CD4-positive, CD25-positive, alpha-beta regulatory T cell (primary cell): ENCODE measurements at regions not wholly inside any gene's neighbourhood (a gene's known extent, or its start where the extent isn't known, plus 50 kb on each side); places are given as distances from the start of the nearest gene placed in this dataset.

Experiments
- ATAC-seq, 2 donors: fragments of 150-1000 bp; cut with Tn5 transposase; one replicate each; pipeline ENCODE4 v1.10.0; 2021; ENCODE audit warnings: low read depth in 2 of 2, moderate number of reproducible peaks in 2 of 2, moderate library complexity in 1 of 2
- DNase-seq, 3 donors: peaks; one replicate each; pipeline versions ENCODE4 v3.0.0 to v3.0.0-alpha.2; 2012 to 2022; ENCODE audit warnings: mixed read lengths in 1 of 3
- H3K27ac ChIP-seq: one replicate; pipeline ENCODE4 v1.7.0; 2013; ENCODE audit warnings: mild to moderate bottlenecking, low read length; ENCODE audit not compliant: insufficient read depth, poor library complexity, severe bottlenecking
- H3K27me3 ChIP-seq: one replicate; pipeline ENCODE4 v1.7.0; 2013; ENCODE audit warnings: low read length; ENCODE audit not compliant: control insufficient read depth, insufficient read depth
- H3K36me3 ChIP-seq: one replicate; pipeline ENCODE4 v1.7.0; 2013; ENCODE audit warnings: mild to moderate bottlenecking, low read length, moderate library complexity; ENCODE audit not compliant: control insufficient read depth, insufficient read depth
- H3K4me1 ChIP-seq: 2 replicates; pipeline ENCODE4 v1.7.0; 2013; ENCODE audit warnings: mild to moderate bottlenecking, low read length; ENCODE audit not compliant: insufficient read depth, control insufficient read depth, poor library complexity, severe bottlenecking
- H3K4me3 ChIP-seq: one replicate; pipeline ENCODE4 v1.7.0; 2013; ENCODE audit warnings: low read depth, mild to moderate bottlenecking, low read length, moderate library complexity
- H3K9me3 ChIP-seq, 2 experiments: 1 replicate in 1 of 2; 2 replicates in 1 of 2; pipeline ENCODE4 v1.7.0; 2013; ENCODE audit warnings: low read length in 2 of 2, mild to moderate bottlenecking in 1 of 2, moderate library complexity in 1 of 2; ENCODE audit not compliant: control insufficient read depth in 2 of 2
- H3K27ac Mint-ChIP-seq, 3 donors: one replicate each; pipeline ENCODE4 v1.8.0; 2020 to 2022; ENCODE audit warnings: mild to moderate bottlenecking in 3 of 3, mixed read lengths in 3 of 3, moderate library complexity in 2 of 3
- H3K27me3 Mint-ChIP-seq: one replicate; pipeline ENCODE4 v1.8.0; 2022; ENCODE audit warnings: mild to moderate bottlenecking, mixed read lengths
- H3K36me3 Mint-ChIP-seq: one replicate; pipeline ENCODE4 v1.8.0; 2020; ENCODE audit warnings: mixed read lengths
- H3K4me1 Mint-ChIP-seq, 4 donors: one replicate each; pipeline ENCODE4 v1.8.0; 2020 to 2022; ENCODE audit warnings: mixed read lengths in 4 of 4, mild to moderate bottlenecking in 1 of 4
- H3K4me3 Mint-ChIP-seq, 4 donors: one replicate each; pipeline ENCODE4 v1.8.0; 2020 to 2022; ENCODE audit warnings: mild to moderate bottlenecking in 4 of 4, mixed read lengths in 4 of 4, moderate library complexity in 3 of 4
- H3K9me3 Mint-ChIP-seq, 7 donors: one replicate each; pipeline ENCODE4 v1.8.0; 2020 to 2022; ENCODE audit warnings: mixed read lengths in 7 of 7, mild to moderate bottlenecking in 3 of 7, moderate library complexity in 2 of 7

- ATAC-seq: peak; percentile 91 to 96
- Mint-ChIP-seq H3K27ac (no peak overlapping the region), H3K27me3 (peaks cover 43% of the 10 kb centered on the region)
These were observed 52.0 kb downstream of the RPP21 start for GRCh38 chr6:30396833-30397479.

DNA sequence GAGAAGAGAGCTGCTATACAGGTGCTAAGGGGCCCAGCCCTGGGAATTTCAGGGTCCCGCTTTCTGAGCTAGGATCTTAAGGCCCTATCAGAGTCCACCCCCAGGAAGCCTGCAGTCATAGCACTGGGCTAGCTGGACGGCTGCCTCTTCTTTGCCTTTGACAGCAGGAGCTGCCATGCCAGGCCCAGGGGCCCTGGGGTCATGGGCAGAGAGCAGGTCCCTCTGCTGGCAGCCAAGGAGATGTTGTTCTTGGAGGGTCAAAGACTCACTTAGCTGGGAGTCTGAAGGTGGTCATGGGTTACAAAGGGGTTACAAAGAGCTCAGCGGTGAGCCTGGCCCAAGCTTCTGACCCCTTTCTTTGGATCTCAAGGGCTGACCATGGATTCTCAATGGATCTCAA is 52.7 kb downstream of the RPP21 start:
- Mint-ChIP-seq H3K27ac (no peak overlapping the region), H3K27me3 (peaks cover 45% of the 10 kb centered on the region), H3K4me3 (no peak overlapping the region), H3K9me3 (no peaks in the 10 kb centered on the region), H3K36me3 (no peaks in the 10 kb centered on the region), H3K4me1 (peaks cover 0 to 7% (median 3%) of the 10 kb centered on the region in 4 donors)
- Histone ChIP-seq H3K4me1 (no peaks in the 10 kb centered on the region), H3K9me3 (no peaks in the 10 kb centered on the region), H3K27me3 (peaks cover 23% of the 10 kb centered on the region), H3K36me3 (no peaks in the 10 kb centered on the region), H3K4me3 (no peak overlapping the region), H3K27ac (no peak overlapping the region)
- DNase-seq (no peak), ATAC-seq (no peak)

More at GRCh38 chr6:30396833-30397479, 52.0 kb downstream of the RPP21 start:
- H3K36me3 ChIP-seq: no peaks in the 10 kb centered on the region
- Mint-ChIP-seq H3K9me3 (no peaks in the 10 kb centered on the region), H3K4me1 (peaks cover 0 to 6% (median 2%) of the 10 kb centered on the region in 4 donors), H3K36me3 (no peaks in the 10 kb centered on the region), H3K4me3 (no peak overlapping the region)
- H3K4me1 ChIP-seq: no peaks in the 10 kb centered on the region
- no peak overlapping the region for H3K4me3 ChIP-seq
- no peak overlapping the region for H3K27ac ChIP-seq
- peak; percentile 75 to 76 (median 76) for DNase-seq
- peaks cover 27% of the 10 kb centered on the region for H3K27me3 ChIP-seq
- H3K9me3 ChIP-seq: no peaks in the 10 kb centered on the region

GRCh38 chr6:30399390-30400058 is 54.6 kb downstream of the RPP21 start:
- Mint-ChIP-seq H3K4me3 (no peak overlapping the region), H3K4me1 (peaks cover 0 to 7% (median 3%) of the 10 kb centered on the region in 4 donors), H3K27ac (no peak overlapping the region), H3K27me3 (peaks cover 35% of the 10 kb centered on the region), H3K9me3 (peaks cover 0 to 1% (median 0%) of the 10 kb centered on the region in 7 donors), H3K36me3 (no peaks in the 10 kb centered on the region)
- Histone ChIP-seq H3K27me3 (peaks cover 21% of the 10 kb centered on the region), H3K4me1 (no peaks in the 10 kb centered on the region), H3K9me3 (no peaks in the 10 kb centered on the region), H3K4me3 (no peak overlapping the region), H3K27ac (no peak overlapping the region), H3K36me3 (no peaks in the 10 kb centered on the region)
- ATAC-seq (no peak), DNase-seq (peak in 1 of 3 donors; percentile 15)

DNA sequence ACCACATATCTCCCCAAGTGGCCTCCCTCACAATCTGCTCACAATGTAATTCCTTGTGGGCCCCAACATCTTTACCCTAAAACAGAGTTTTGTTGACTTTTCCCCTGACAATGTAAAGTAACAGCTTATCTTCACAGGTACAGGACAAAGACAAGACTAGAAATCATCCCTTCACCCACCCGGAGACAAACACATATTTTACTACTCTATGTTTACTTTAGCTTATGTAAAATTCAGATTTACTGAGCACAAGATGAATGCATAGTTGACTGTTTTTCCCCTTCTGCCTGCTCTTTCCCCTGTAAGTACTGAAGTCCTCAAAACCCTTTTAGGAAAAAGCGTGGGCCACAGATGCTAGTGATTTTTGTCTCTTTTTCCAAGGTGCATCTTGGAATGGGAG is 61.0 kb downstream of the RPP21 start:
- H3K27me3 Mint-ChIP-seq: peaks cover 47% of the 10 kb centered on the region
- Histone ChIP-seq H3K4me1 (no peaks in the 10 kb centered on the region), H3K27ac (no peak overlapping the region), H3K27me3 (peaks cover 25% of the 10 kb centered on the region), H3K36me3 (no peaks in the 10 kb centered on the region), H3K9me3 (peaks cover 14% of the 10 kb centered on the region in 2 experiments), H3K4me3 (no peak overlapping the region)
- H3K4me1 Mint-ChIP-seq: peaks cover 0 to 14% (median 3%) of the 10 kb centered on the region in 4 donors
- no peak overlapping the region for H3K4me3 Mint-ChIP-seq
- no peak for ATAC-seq
- DNase-seq: no peak
- H3K27ac Mint-ChIP-seq: no peak overlapping the region
- H3K36me3 Mint-ChIP-seq: no peaks in the 10 kb centered on the region
- peaks cover 0 to 17% (median 4%) of the 10 kb centered on the region in 7 donors for H3K9me3 Mint-ChIP-seq

DNA sequence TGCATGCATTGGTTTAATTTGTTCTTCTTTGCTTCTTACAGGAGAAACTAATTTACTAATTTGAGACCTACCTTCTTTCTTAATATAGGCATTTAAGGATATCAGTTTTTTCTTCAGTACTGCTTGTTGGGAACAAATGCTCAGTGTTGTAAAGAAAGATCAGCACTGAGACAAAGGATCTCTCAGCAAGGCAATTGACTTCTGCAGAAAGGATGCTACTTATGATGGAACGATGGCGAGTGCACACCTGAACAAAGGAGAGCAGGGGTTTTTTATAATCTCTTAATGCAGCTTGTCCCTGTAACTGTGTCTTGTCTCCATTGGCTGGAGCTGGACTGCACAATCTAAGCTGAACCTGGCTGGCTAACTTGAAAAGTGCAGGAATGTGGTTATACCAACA is 64.2 kb downstream of the RPP21 start:
- Histone ChIP-seq H3K27me3 (peaks cover 37% of the 10 kb centered on the region), H3K36me3 (no peaks in the 10 kb centered on the region), H3K4me1 (peaks cover 4% of the 10 kb centered on the region), H3K9me3 (peaks cover 14% of the 10 kb centered on the region in 2 experiments), H3K4me3 (no peak overlapping the region), H3K27ac (no peak overlapping the region)
- DNase-seq (no peak), ATAC-seq (no peak)
- no peak overlapping the region for H3K4me3 Mint-ChIP-seq
- H3K27me3 Mint-ChIP-seq: peaks cover 67% of the 10 kb centered on the region
- no peaks in the 10 kb centered on the region for H3K36me3 Mint-ChIP-seq
- H3K4me1 Mint-ChIP-seq: peaks cover 0 to 17% (median 10%) of the 10 kb centered on the region in 4 donors
- H3K9me3 Mint-ChIP-seq: peaks cover 0 to 17% (median 3%) of the 10 kb centered on the region in 7 donors
- no peak overlapping the region for H3K27ac Mint-ChIP-seq

- peaks cover 0 to 10% (median 7%) of the 10 kb centered on the region in 4 donors for H3K4me1 Mint-ChIP-seq
- peaks cover 79% of the 10 kb centered on the region for H3K27me3 Mint-ChIP-seq
- peak overlapping the region in 2 of 4 donors; percentile 61 to 71 for H3K4me3 Mint-ChIP-seq
- H3K4me1 ChIP-seq: peaks cover 4% of the 10 kb centered on the region
- H3K36me3 Mint-ChIP-seq: no peaks in the 10 kb centered on the region
- no peak overlapping the region for H3K27ac ChIP-seq
- H3K9me3 Mint-ChIP-seq: peaks cover 0 to 17% (median 3%) of the 10 kb centered on the region in 7 donors
- ATAC-seq (no peak), DNase-seq (peak; percentile 44 to 60 (median 57))
- H3K27me3 ChIP-seq: peaks cover 30% of the 10 kb centered on the region
- H3K36me3 ChIP-seq: no peaks in the 10 kb centered on the region
- H3K27ac Mint-ChIP-seq: no peak overlapping the region
- peaks cover 14% of the 10 kb centered on the region in 2 experiments for H3K9me3 ChIP-seq
- H3K4me3 ChIP-seq: no peak overlapping the region
These were observed 66.7 kb downstream of the RPP21 start for GRCh38 chr6:30411515-30412207.

GRCh38 chr6:30418448-30418847 is 70.9 kb upstream of the HLA-E start:
- H3K9me3 ChIP-seq: no peaks in the 10 kb centered on the region
- DNase-seq: no peak
- no peak overlapping the region for H3K27ac ChIP-seq
- Mint-ChIP-seq H3K9me3 (no peaks in the 10 kb centered on the region), H3K4me1 (no peaks in the 10 kb centered on the region), H3K27me3 (peaks cover 69% of the 10 kb centered on the region), H3K36me3 (no peaks in the 10 kb centered on the region), H3K4me3 (no peak overlapping the region), H3K27ac (no peak overlapping the region)
- ATAC-seq: no peak
- H3K36me3 ChIP-seq: no peaks in the 10 kb centered on the region
- H3K27me3 ChIP-seq: peaks cover 5% of the 10 kb centered on the region
- H3K4me1 ChIP-seq: no peaks in the 10 kb centered on the region
- H3K4me3 ChIP-seq: no peak overlapping the region
